ENCODE measurements at regions not wholly inside any gene's neighbourhood (a gene's known extent, or its start where the extent isn't known, plus 50 kb on each side); places are given as distances from the start of the nearest gene placed in this dataset.
"Not testable (repeated sequence)": the region's sequence is repeated elsewhere in the genome, so short reads cannot be mapped to it uniquely, and the experiment has no call there.

DNA sequence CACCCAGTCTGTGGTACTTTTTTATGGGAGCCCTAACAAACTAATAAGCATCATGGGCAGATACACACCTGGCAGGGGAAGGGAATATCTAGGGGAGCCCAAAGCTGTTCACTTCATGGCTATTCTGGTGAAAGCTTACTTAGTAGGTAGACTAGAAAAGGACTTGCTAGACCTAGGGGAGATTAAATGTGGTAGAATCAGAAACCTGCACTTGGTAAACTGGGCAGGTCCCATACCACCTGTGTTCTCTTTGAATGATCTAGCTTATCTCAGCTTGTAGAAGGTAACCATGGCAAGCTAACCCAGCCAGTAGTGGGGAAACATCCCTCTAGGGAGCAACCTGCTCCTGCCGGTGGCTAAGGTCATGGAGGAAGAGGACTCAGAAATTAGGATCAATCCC is 113.9 kb upstream of the TMTC4 start:
- no peak overlapping the region for H3K27ac Mint-ChIP-seq (ENCODE audit: unreplicated experiment)
- no peaks in the 10 kb centered on the region for H3K4me1 Mint-ChIP-seq (ENCODE audit: low read depth, unreplicated experiment)
- TF ChIP-seq, protein P1, sequence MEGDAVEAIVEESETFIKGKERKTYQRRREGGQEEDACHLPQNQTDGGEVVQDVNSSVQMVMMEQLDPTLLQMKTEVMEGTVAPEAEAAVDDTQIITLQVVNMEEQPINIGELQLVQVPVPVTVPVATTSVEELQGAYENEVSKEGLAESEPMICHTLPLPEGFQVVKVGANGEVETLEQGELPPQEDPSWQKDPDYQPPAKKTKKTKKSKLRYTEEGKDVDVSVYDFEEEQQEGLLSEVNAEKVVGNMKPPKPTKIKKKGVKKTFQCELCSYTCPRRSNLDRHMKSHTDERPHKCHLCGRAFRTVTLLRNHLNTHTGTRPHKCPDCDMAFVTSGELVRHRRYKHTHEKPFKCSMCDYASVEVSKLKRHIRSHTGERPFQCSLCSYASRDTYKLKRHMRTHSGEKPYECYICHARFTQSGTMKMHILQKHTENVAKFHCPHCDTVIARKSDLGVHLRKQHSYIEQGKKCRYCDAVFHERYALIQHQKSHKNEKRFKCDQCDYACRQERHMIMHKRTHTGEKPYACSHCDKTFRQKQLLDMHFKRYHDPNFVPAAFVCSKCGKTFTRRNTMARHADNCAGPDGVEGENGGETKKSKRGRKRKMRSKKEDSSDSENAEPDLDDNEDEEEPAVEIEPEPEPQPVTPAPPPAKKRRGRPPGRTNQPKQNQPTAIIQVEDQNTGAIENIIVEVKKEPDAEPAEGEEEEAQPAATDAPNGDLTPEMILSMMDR (IDR thresholded peaks at IDR 0.05; ENCODE audit: partially characterized antibody, unreplicated experiment) = no peak
- peaks cover 3% of the 10 kb centered on the region for H3K9me3 Mint-ChIP-seq (ENCODE audit: unreplicated experiment)
- peaks cover 12% of the 10 kb centered on the region for H3K36me3 Mint-ChIP-seq (ENCODE audit: unreplicated experiment)
- peaks cover 3% of the 10 kb centered on the region for H3K27me3 Mint-ChIP-seq (ENCODE audit: unreplicated experiment)
- no peak overlapping the region for H3K4me3 Mint-ChIP-seq (ENCODE audit: unreplicated experiment)
- no peak for DNase-seq

DNA sequence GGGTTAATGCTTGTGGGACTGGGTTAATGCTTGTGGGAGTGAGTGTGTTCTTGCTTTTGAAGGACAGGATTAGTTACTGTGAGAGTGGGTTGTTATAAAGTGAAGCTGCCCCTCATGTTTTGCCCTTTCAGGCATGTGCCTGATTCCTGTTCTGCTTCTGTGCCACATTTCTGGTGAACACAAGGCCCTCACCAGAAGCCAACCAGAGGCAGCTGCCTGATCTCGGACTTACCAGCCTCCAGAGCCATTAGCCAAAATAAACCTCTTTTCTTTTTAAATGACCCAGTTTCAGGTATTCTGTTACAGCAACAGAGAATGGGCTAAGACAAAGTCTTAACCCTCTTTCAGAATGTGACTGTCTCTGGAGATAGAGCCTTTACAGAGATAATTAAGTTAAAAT is 113.3 kb upstream of the TMTC4 start:
- H3K36me3 Mint-ChIP-seq (ENCODE audit: unreplicated experiment) = peaks cover 12% of the 10 kb centered on the region
- peaks cover 1% of the 10 kb centered on the region for H3K4me1 Mint-ChIP-seq (ENCODE audit: low read depth, unreplicated experiment)
- no peaks in the 10 kb centered on the region for H3K9me3 Mint-ChIP-seq (ENCODE audit: unreplicated experiment)
- no peak overlapping the region for H3K27ac Mint-ChIP-seq (ENCODE audit: unreplicated experiment)
- H3K27me3 Mint-ChIP-seq (ENCODE audit: unreplicated experiment) = no peaks in the 10 kb centered on the region
- TF ChIP-seq, protein P1 (IDR thresholded peaks at IDR 0.05; ENCODE audit: partially characterized antibody, unreplicated experiment) = no peak
- H3K4me3 Mint-ChIP-seq (ENCODE audit: unreplicated experiment) = no peak overlapping the region
- no peak for DNase-seq

DNA sequence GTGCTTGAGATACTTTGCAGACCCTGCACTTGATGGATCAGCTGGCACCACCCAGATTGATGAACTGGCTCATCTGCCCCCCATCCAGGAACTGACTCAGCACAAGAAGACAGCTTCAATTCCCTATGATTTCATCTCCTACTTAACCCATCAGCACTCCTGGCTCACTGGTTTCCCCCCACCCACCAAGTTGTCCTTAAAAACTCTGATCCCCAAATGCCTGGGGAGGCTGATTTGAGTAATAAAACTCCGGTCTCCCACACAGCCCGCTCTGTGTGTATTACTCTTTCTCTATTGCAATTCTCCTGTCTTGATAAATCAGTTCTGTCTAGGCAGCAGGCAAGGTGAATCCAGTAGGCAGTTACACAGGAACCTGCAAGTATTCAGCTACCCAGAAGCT is 102.1 kb upstream of the TMTC4 start:
- H3K9me3 Mint-ChIP-seq (ENCODE audit: unreplicated experiment); DNase-seq; H3K36me3 Mint-ChIP-seq (ENCODE audit: unreplicated experiment); H3K4me3 Mint-ChIP-seq (ENCODE audit: unreplicated experiment); H3K27me3 Mint-ChIP-seq (ENCODE audit: unreplicated experiment); H3K27ac Mint-ChIP-seq (ENCODE audit: unreplicated experiment); H3K4me1 Mint-ChIP-seq (ENCODE audit: low read depth, unreplicated experiment): not testable (repeated sequence)

DNA sequence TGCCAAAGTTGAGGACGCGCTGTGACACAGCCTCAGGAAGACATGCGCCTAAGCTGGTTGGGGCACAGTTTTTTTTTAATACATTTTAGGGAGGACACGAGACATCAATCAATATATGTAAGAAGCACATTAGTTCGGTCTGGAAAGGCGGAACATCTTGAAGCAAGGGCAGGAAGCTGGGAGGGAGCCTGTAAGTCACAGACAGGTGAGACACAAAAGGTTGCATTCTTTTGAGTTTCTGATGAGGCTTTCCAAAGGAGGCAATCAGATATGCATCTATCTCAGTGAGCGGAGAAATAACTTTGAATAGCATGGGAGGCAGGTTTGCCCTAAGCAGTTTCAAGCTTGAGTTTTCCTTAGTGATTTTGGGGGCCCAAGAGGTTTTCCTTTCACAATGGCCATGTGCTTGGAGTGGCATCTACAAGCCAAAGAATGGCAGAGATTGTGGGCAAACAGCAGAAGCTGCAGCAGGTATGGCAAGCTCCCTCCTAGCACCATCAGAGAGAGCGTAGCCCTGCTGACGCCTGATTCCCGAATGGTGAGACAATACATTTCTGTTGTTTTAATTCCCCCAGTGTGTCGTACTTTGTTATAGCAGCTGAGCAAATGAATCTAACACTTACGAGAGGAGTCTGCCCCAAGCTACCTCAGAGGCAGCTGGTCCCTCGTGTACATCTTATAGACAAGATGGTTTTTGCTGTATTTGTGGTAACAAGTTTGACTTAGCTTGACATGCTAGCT is 99.5 kb upstream of the TMTC4 start:
- TF ChIP-seq, protein P1 (IDR thresholded peaks at IDR 0.05; ENCODE audit: partially characterized antibody, unreplicated experiment) = no peak
- Mint-ChIP-seq H3K36me3 (ENCODE audit: unreplicated experiment) (peaks cover 5% of the 10 kb centered on the region), H3K4me3 (ENCODE audit: unreplicated experiment) (no peak overlapping the region), H3K27ac (ENCODE audit: unreplicated experiment) (no peak overlapping the region), H3K27me3 (ENCODE audit: unreplicated experiment) (peaks cover 2% of the 10 kb centered on the region), H3K9me3 (ENCODE audit: unreplicated experiment) (peaks cover 6% of the 10 kb centered on the region), H3K4me1 (ENCODE audit: low read depth, unreplicated experiment) (peaks cover 5% of the 10 kb centered on the region)
- DNase-seq = no peak

DNA sequence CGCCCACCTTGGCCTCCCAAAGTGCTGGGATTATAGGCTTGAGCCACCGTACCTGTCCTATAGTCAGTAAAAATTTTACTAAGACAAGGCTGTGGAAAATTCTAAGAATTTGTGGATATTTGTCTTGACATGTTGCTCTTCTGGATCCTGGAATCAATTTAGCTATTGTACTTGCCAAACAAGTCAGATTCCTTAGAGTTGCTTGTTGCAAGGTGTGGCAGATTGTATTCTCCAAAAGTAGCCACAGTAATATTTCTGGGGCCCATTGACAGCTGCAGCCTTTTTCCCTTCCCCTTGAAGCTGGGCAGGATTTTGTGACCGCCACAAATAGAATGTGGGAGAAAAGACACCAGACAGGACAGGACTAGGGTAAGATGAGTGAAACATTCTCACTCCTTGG is 98.8 kb upstream of the TMTC4 start:
- peaks cover 5% of the 10 kb centered on the region for H3K4me1 Mint-ChIP-seq (ENCODE audit: low read depth, unreplicated experiment)
- peaks cover 5% of the 10 kb centered on the region for H3K36me3 Mint-ChIP-seq (ENCODE audit: unreplicated experiment)
- no peak overlapping the region for H3K27ac Mint-ChIP-seq (ENCODE audit: unreplicated experiment)
- peaks cover 2% of the 10 kb centered on the region for H3K27me3 Mint-ChIP-seq (ENCODE audit: unreplicated experiment)
- H3K4me3 Mint-ChIP-seq (ENCODE audit: unreplicated experiment) = no peak overlapping the region
- no peak for DNase-seq
- peaks cover 6% of the 10 kb centered on the region for H3K9me3 Mint-ChIP-seq (ENCODE audit: unreplicated experiment)
- TF ChIP-seq, protein P1 (IDR thresholded peaks at IDR 0.05; ENCODE audit: partially characterized antibody, unreplicated experiment) = no peak

Measured in glutamatergic neuron (in vitro differentiated cells).